K562 (cell line): ENCODE measurements at regions not wholly inside any gene's neighbourhood (a gene's known extent, or its start where the extent isn't known, plus 50 kb on each side); places are given as distances from the start of the nearest gene placed in this dataset.

ENCODE experiments used
- ATAC-seq: fragments of 200-7000 bp; cut with Tn5 transposase; 3 replicates; pipeline ENCODE4 v1.9.1; 2020; ENCODE audit warnings: moderate library complexity
- BruUV-seq: library from RNA; stranded (reverse); fragments of 400-500 nt; replicated peaks from 2 replicates; lab custom pipeline; 2021; lab: Mats Ljungman, UMichigan
- CTCF ChIA-PET: fragments of 300-600 bp; formaldehyde crosslinking; extraction: SDS; loops from one replicate; lab custom pipeline; 2021; ENCODE audit warnings: low intra/inter-chr PET ratio; lab: Yijun Ruan, JAX
- POLR2A ChIA-PET: fragments of 300-600, 350-650 bp; sonication (Branson Sonifier 250); formaldehyde crosslinking; extraction: SDS; loops from one replicate; lab custom pipeline; 2021; ENCODE audit warnings: antibody characterized with exemption, inconsistent platforms; lab: Yijun Ruan, JAX
- DNase-seq, 4 experiments: peaks; one replicate each; pipeline versions ENCODE4 v3.0.0 to v3.0.0-alpha.2; 2011 to 2018; ENCODE audit warnings: low spot score in 3 of 4, mixed read lengths in 3 of 4; ENCODE audit errors: extremely low read depth in 1 of 4
- FAIRE-seq: peaks from 2 replicates; lab custom pipeline; 2011; peaks lifted over from hg19 to GRCh38; lab: Jason Lieb, UNC
- H2AFZ ChIP-seq: 2 replicates; pipeline ENCODE4 v1.6.0; 2011; ENCODE audit warnings: low read depth, low read length, control low read depth, inconsistent platforms
- H3K27ac ChIP-seq: fragments of 200-600 bp; 3 replicates; pipeline ENCODE4 v1.8.0; 2011; ENCODE audit warnings: low read depth, mild to moderate bottlenecking, control low read depth, inconsistent platforms, low read length, moderate library complexity, mixed read lengths; ENCODE audit errors: extremely low read depth
- H3K27me3 ChIP-seq, 2 experiments: fragments of 300-600 bp in 1 of 2; 2 replicates in 1 of 2; 3 replicates in 1 of 2; pipeline versions ENCODE4 v1.6.0 to v1.8.0; 2011; ENCODE audit warnings: inconsistent platforms in 2 of 2, low read length in 2 of 2, mild to moderate bottlenecking in 1 of 2, mixed read lengths in 1 of 2, moderate library complexity in 1 of 2; ENCODE audit not compliant: control insufficient read depth in 2 of 2, insufficient read depth in 2 of 2
- H3K36me3 ChIP-seq: fragments of 300-600 bp; 3 replicates; pipeline ENCODE4 v1.8.0; 2011; ENCODE audit warnings: mild to moderate bottlenecking, low read length, inconsistent platforms; ENCODE audit not compliant: control insufficient read depth, insufficient read depth
- H3K4me1 ChIP-seq, 2 experiments: fragments of 200-600 bp in 1 of 2; replicated peaks in 1 of 2; 2 replicates in 1 of 2; 3 replicates in 1 of 2; pipeline versions ENCODE4 v1.5.1 to v1.8.0; 2011; ENCODE audit warnings: inconsistent platforms in 2 of 2, low read length in 2 of 2, mild to moderate bottlenecking in 1 of 2, mixed read lengths in 1 of 2, moderate library complexity in 1 of 2; ENCODE audit not compliant: control insufficient read depth in 2 of 2, insufficient read depth in 2 of 2
- H3K4me2 ChIP-seq: 2 replicates; pipeline ENCODE4 v1.6.1; 2011; ENCODE audit warnings: low read length, control low read depth, inconsistent platforms, mixed read lengths; ENCODE audit not compliant: insufficient read depth
- H3K4me3 ChIP-seq: fragments of 200-600 bp; sonication (generic), shearing (Covaris generic); 2 replicates; pipeline ENCODE4 v1.5.1; 2016; ENCODE audit warnings: control low read depth, inconsistent platforms
- H3K79me2 ChIP-seq: fragments of 200-600 bp; 3 replicates; pipeline ENCODE4 v1.8.0; 2011; ENCODE audit warnings: low read length, inconsistent platforms; ENCODE audit not compliant: control insufficient read depth, insufficient read depth
- H3K9ac ChIP-seq, 2 experiments: 2 replicates each; pipeline versions ENCODE4 v1.6.0 to v1.6.1; 2011; ENCODE audit warnings: low read depth in 2 of 2, low read length in 2 of 2, control low read depth in 1 of 2, inconsistent platforms in 1 of 2, mild to moderate bottlenecking in 1 of 2, mixed read lengths in 1 of 2; ENCODE audit not compliant: insufficient read depth in 1 of 2
- H3K9me1 ChIP-seq: one replicate; pipeline ENCODE4 v1.6.0; 2011; ENCODE audit warnings: inconsistent platforms, mild to moderate bottlenecking, low read length, moderate library complexity; ENCODE audit not compliant: control insufficient read depth, insufficient read depth
- H3K9me3 ChIP-seq: replicated peaks from 2 replicates; pipeline ENCODE4 v1.5.1; 2011; ENCODE audit warnings: low read depth, low read length, inconsistent platforms; ENCODE audit not compliant: control insufficient read depth, insufficient read depth
- H4K20me1 ChIP-seq: replicated peaks from 2 replicates; pipeline ENCODE4 v1.6.1; 2011; ENCODE audit warnings: low read length, inconsistent platforms, mixed read lengths; ENCODE audit not compliant: control insufficient read depth, insufficient read depth
- HMG20A ChIP-seq: fragments of 450-650 bp; formaldehyde crosslinking; conservative IDR thresholded peaks from 2 replicates; pipeline ENCODE4 v1.4.0; 2020; ENCODE audit warnings: mild to moderate bottlenecking, mixed read lengths
- MED1 ChIP-seq: sonication (generic); formaldehyde crosslinking; IDR thresholded peaks from 2 replicates; pipeline ENCODE4 v1.8.1; 2023; ENCODE audit warnings: missing genetic modification reagents, borderline replicate concordance
- ZFX ChIP-seq: sonication (generic); formaldehyde crosslinking; IDR thresholded peaks from 2 replicates; pipeline ENCODE4 v1.8.0; 2022; ENCODE audit warnings: mild to moderate bottlenecking, missing genetic modification reagents, moderate library complexity
- ZNF507 ChIP-seq: conservative IDR thresholded peaks from 2 replicates; pipeline ENCODE4 v1.6.1; 2017; ENCODE audit warnings: missing genetic modification characterization, missing compliant biosample characterization
- WGBS: fragments of 100-300 bp; shearing (Covaris generic); methylation state at CpG from one replicate; pipeline ENCODE4 v1.1.6; 2016; ENCODE audit warnings: low coverage, mixed read lengths; ENCODE audit not compliant: insufficient coverage; ENCODE audit errors: missing lambda C conversion rate; 5-methylcytosine and 5-hydroxymethylcytosine counted together
- in situ Hi-C: fragments of 300-500 bp; cut with MboI; formaldehyde crosslinking; loops from 4 replicates; pipeline ENCODE4 v1.15.0; 2018; ENCODE audit warnings: inconsistent platforms, mixed read lengths
- intact Hi-C: fragments of 100-400 bp; cut with micrococcal nuclease; formaldehyde crosslinking; loops from 2 replicates; pipeline ENCODE4 v1.14.2; 2022
- TF ChIP-seq, protein P1 (sequence below), 2 experiments: fragments of 450-650 bp; IDR thresholded peaks; 2 replicates each; pipeline ENCODE4 v1.6.1; 2016

DNA sequence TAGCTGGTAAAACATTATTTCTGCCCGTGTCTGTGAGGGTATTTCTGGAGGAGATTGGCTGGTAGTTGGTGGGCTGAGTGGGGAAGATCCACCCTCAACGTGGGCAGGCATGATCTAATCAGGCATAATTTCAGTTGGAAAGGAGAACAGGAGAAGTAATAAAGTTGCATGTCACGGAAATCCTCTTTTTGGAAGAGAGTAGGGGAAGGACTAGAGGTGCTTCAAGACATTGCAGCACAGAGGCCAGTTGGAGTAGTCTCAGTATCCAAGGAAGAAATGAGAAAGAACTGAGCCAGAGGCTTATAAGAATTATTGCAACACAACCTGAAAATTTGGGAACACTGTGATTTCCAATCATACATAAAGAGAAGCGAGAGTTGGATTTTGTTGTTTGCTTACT is 1155.1 kb downstream of the FAM181B start:
- no peak overlapping the region for H3K9ac ChIP-seq
- WGBS: 0% methylated on average over 4 of the region's 4 CpGs
- no peak for FAIRE-seq
- no peaks in the 10 kb centered on the region for H3K79me2 ChIP-seq
- BruUV-seq: no TSS peak
- no peaks in the 10 kb centered on the region for H4K20me1 ChIP-seq
- in situ Hi-C loops (no loop called here), intact Hi-C loops (no loop called here)
- H3K27me3 ChIP-seq: no peaks in the 10 kb centered on the region
- DNase-seq: no peak
- no peaks in the 10 kb centered on the region for H3K4me1 ChIP-seq
- TF ChIP-seq MED1: no peak
- no peak for TF ChIP-seq HMG20A (CRISPR knock-in tag)
- no peak for TF ChIP-seq ZFX (CRISPR knock-in tag)
- TF ChIP-seq ZNF507: no peak
- TF ChIP-seq, all 486 proteins: peak for 0
- Histone ChIP-seq H3K4me3 (no peak overlapping the region), H3K9me1 (no peaks in the 10 kb centered on the region), H3K4me2 (no peak overlapping the region), H3K36me3 (no peaks in the 10 kb centered on the region), H3K9me3 (no peaks in the 10 kb centered on the region), H2AFZ (no peak overlapping the region), H3K27ac (no peak overlapping the region)
- CTCF ChIA-PET: no interaction called here
- POLR2A ChIA-PET: no interaction called here
- ATAC-seq: no peak

DNA sequence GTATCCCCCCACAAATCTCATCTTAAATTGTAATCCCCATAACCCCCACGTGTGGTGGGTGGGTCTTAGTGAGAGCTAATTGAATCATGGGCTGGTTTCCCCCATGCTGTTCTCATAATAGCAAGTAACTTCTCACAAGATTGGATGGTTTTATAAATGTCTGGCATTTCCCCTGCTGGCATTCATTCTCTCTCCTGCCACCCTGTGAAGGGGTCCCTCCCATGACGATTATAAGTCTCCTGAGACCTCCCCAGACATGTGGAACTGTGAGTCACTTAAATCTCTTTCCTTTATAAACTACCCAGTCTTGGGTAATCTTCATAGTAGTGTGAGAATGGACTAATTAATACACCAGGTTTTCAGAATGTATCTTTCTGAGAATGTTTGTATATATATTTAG is 1159.4 kb downstream of the FAM181B start:
- DNase-seq: no peak
- no peak for FAIRE-seq
- no peak overlapping the region for H3K27ac ChIP-seq
- H3K9me3 ChIP-seq: no peaks in the 10 kb centered on the region
- no peaks in the 10 kb centered on the region for H3K79me2 ChIP-seq
- no peaks in the 10 kb centered on the region for H3K4me1 ChIP-seq
- ChIA-PET CTCF (no interaction called here), POLR2A (no interaction called here)
- H3K9me1 ChIP-seq: no peaks in the 10 kb centered on the region
- in situ Hi-C loops: no loop called here
- H3K27me3 ChIP-seq: no peaks in the 10 kb centered on the region
- 0% methylated on average over 2 of the region's 2 CpGs for WGBS
- ATAC-seq: no peak
- H3K4me2 ChIP-seq: no peak overlapping the region
- H2AFZ ChIP-seq: no peak overlapping the region
- H4K20me1 ChIP-seq: no peaks in the 10 kb centered on the region
- intact Hi-C loops: no loop called here
- H3K9ac ChIP-seq: no peak overlapping the region
- BruUV-seq: no TSS peak
- no peak overlapping the region for H3K4me3 ChIP-seq
- TF ChIP-seq, protein P1, sequence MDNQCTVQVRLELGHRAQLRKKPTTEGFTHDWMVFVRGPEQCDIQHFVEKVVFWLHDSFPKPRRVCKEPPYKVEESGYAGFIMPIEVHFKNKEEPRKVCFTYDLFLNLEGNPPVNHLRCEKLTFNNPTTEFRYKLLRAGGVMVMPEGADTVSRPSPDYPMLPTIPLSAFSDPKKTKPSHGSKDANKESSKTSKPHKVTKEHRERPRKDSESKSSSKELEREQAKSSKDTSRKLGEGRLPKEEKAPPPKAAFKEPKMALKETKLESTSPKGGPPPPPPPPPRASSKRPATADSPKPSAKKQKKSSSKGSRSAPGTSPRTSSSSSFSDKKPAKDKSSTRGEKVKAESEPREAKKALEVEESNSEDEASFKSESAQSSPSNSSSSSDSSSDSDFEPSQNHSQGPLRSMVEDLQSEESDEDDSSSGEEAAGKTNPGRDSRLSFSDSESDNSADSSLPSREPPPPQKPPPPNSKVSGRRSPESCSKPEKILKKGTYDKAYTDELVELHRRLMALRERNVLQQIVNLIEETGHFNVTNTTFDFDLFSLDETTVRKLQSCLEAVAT (IDR thresholded peaks at IDR 0.05): no peak
- H3K36me3 ChIP-seq: no peaks in the 10 kb centered on the region
